ENCODE measurements at regions not wholly inside any gene's neighbourhood (a gene's known extent, or its start where the extent isn't known, plus 50 kb on each side); places are given as distances from the start of the nearest gene placed in this dataset.

DNA sequence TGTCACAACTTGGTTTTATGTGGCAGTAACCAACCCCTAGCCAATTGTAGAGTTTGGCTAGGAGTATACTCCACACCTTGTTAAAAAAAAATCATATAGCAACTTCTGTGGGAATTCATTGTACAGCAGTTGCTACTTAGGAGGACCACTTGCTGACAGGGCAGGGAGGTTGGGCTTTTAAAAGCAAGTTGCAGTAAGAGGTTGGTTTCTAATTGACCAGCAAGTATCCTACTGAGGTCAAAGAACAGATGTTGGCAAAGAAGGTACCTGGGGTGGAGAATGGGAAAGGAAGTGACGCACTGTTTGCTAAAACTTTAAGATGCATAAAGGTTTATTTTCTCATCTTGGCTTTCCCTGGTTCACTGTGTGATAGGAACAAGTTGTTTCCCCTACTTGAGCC, 104.6 kb downstream of the TBX3 start:
- no peaks in the 10 kb centered on the region for H3K36me3 ChIP-seq (ENCODE audit: control insufficient read depth, insufficient read depth, low read length)
- TF ChIP-seq, protein P1, sequence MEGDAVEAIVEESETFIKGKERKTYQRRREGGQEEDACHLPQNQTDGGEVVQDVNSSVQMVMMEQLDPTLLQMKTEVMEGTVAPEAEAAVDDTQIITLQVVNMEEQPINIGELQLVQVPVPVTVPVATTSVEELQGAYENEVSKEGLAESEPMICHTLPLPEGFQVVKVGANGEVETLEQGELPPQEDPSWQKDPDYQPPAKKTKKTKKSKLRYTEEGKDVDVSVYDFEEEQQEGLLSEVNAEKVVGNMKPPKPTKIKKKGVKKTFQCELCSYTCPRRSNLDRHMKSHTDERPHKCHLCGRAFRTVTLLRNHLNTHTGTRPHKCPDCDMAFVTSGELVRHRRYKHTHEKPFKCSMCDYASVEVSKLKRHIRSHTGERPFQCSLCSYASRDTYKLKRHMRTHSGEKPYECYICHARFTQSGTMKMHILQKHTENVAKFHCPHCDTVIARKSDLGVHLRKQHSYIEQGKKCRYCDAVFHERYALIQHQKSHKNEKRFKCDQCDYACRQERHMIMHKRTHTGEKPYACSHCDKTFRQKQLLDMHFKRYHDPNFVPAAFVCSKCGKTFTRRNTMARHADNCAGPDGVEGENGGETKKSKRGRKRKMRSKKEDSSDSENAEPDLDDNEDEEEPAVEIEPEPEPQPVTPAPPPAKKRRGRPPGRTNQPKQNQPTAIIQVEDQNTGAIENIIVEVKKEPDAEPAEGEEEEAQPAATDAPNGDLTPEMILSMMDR (IDR thresholded peaks at IDR 0.05), result no peak
- H3K4me3 Mint-ChIP-seq, result no peak overlapping the region
- H3K9me3 ChIP-seq (ENCODE audit: control insufficient read depth, insufficient read depth, low read length), result no peaks in the 10 kb centered on the region
- 100% methylated on average over 1 of the region's 1 CpG for WGBS (ENCODE audit: insufficient coverage)
- H3K4me3 ChIP-seq (ENCODE audit: low read length), result no peak overlapping the region
- no peak overlapping the region for H3K27ac ChIP-seq (ENCODE audit: low read length)
- no peaks in the 10 kb centered on the region for H3K9me3 Mint-ChIP-seq
- intact Hi-C loops (cut with micrococcal nuclease), result no loop called here
- DNase-seq (no peak), ATAC-seq (no peak)
- no peaks in the 10 kb centered on the region for H3K4me1 Mint-ChIP-seq
- H3K27me3 Mint-ChIP-seq (ENCODE audit: low read depth in 2 of 2), result no peaks in the 10 kb centered on the region
- no peaks in the 10 kb centered on the region for H3K36me3 Mint-ChIP-seq
- no peaks in the 10 kb centered on the region for H3K27me3 ChIP-seq (ENCODE audit: control insufficient read depth, insufficient read depth, low read length)
- H3K27ac Mint-ChIP-seq, result no peak overlapping the region
- H3K4me1 ChIP-seq (ENCODE audit: control insufficient read depth, insufficient read depth, low read length), result no peaks in the 10 kb centered on the region

- Mint-ChIP-seq H3K36me3 (no peaks in the 10 kb centered on the region), H3K4me1 (no peaks in the 10 kb centered on the region), H3K9me3 (no peaks in the 10 kb centered on the region), H3K27ac (no peak overlapping the region), H3K27me3 (ENCODE audit: low read depth in 2 of 2) (no peaks in the 10 kb centered on the region), H3K4me3 (no peak overlapping the region)
- no peak for ATAC-seq
- WGBS (ENCODE audit: insufficient coverage), result 70% methylated on average over 2 of the region's 2 CpGs
- H3K9me3 ChIP-seq (ENCODE audit: control insufficient read depth, insufficient read depth, low read length), result no peaks in the 10 kb centered on the region
- H3K4me1 ChIP-seq (ENCODE audit: control insufficient read depth, insufficient read depth, low read length), result no peaks in the 10 kb centered on the region
- DNase-seq, result no peak
- TF ChIP-seq, protein P1 (IDR thresholded peaks at IDR 0.05), result no peak
- no peak overlapping the region for H3K4me3 ChIP-seq (ENCODE audit: low read length)
- no peak overlapping the region for H3K27ac ChIP-seq (ENCODE audit: low read length)
- no peaks in the 10 kb centered on the region for H3K27me3 ChIP-seq (ENCODE audit: control insufficient read depth, insufficient read depth, low read length)
- H3K36me3 ChIP-seq (ENCODE audit: control insufficient read depth, insufficient read depth, low read length), result no peaks in the 10 kb centered on the region
- intact Hi-C loops (cut with micrococcal nuclease), result no loop called here
Measured at GRCh38 chr12:114562654-114563053, 121.3 kb downstream of the TBX3 start.

DNA sequence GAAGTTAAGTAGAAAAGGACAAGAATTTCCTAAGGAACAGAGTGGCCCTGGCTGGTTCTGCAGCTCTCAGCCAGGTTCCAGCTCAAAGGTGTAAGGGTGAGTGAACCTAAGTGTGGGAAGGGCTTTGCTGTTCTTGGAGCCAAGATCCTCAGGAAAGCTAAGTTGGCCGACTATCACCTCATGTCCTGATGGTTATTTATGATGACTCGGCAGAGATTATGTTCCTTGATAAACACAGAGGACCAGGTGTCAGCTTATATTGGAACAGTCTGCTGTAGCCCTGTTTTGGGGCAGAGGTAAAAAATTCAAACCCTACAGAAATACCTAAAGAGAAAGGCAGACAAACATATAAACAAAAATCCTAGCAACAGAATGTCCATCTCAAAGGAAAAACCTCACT, 128.5 kb downstream of the TBX3 start:
- no peaks in the 10 kb centered on the region for H3K36me3 Mint-ChIP-seq
- intact Hi-C loops (cut with micrococcal nuclease), result no loop called here
- no peaks in the 10 kb centered on the region for H3K36me3 ChIP-seq (ENCODE audit: control insufficient read depth, insufficient read depth, low read length)
- no peak overlapping the region for H3K4me3 ChIP-seq (ENCODE audit: low read length)
- no peak overlapping the region for H3K27ac Mint-ChIP-seq
- H3K27ac ChIP-seq (ENCODE audit: low read length), result no peak overlapping the region
- H3K9me3 ChIP-seq (ENCODE audit: control insufficient read depth, insufficient read depth, low read length), result no peaks in the 10 kb centered on the region
- WGBS (ENCODE audit: insufficient coverage), result 61% methylated on average over 2 of the region's 2 CpGs
- TF ChIP-seq, protein P1 (IDR thresholded peaks at IDR 0.05), result no peak
- DNase-seq (no peak), ATAC-seq (no peak)
- no peaks in the 10 kb centered on the region for H3K4me1 ChIP-seq (ENCODE audit: control insufficient read depth, insufficient read depth, low read length)
- no peaks in the 10 kb centered on the region for H3K9me3 Mint-ChIP-seq
- no peaks in the 10 kb centered on the region for H3K27me3 ChIP-seq (ENCODE audit: control insufficient read depth, insufficient read depth, low read length)
- no peaks in the 10 kb centered on the region for H3K27me3 Mint-ChIP-seq (ENCODE audit: low read depth in 2 of 2)
- no peaks in the 10 kb centered on the region for H3K4me1 Mint-ChIP-seq
- no peak overlapping the region for H3K4me3 Mint-ChIP-seq

GRCh38 chr12:114547636-114548035, 136.3 kb downstream of the TBX3 start:
- Mint-ChIP-seq H3K36me3 (no peaks in the 10 kb centered on the region), H3K27ac (no peak overlapping the region), H3K9me3 (no peaks in the 10 kb centered on the region), H3K27me3 (ENCODE audit: low read depth in 2 of 2) (no peaks in the 10 kb centered on the region), H3K4me3 (no peak overlapping the region), H3K4me1 (no peaks in the 10 kb centered on the region)
- ATAC-seq, result no peak
- intact Hi-C loops (cut with micrococcal nuclease), result no loop called here
- TF ChIP-seq, protein P1 (IDR thresholded peaks at IDR 0.05), result no peak
- no peaks in the 10 kb centered on the region for H3K36me3 ChIP-seq (ENCODE audit: control insufficient read depth, insufficient read depth, low read length)
- WGBS (ENCODE audit: insufficient coverage), result 85% methylated on average over 1 of the region's 1 CpG
- H3K4me1 ChIP-seq (ENCODE audit: control insufficient read depth, insufficient read depth, low read length), result no peaks in the 10 kb centered on the region
- no peak overlapping the region for H3K4me3 ChIP-seq (ENCODE audit: low read length)
- no peak for DNase-seq
- no peaks in the 10 kb centered on the region for H3K9me3 ChIP-seq (ENCODE audit: control insufficient read depth, insufficient read depth, low read length)
- H3K27ac ChIP-seq (ENCODE audit: low read length), result no peak overlapping the region
- no peaks in the 10 kb centered on the region for H3K27me3 ChIP-seq (ENCODE audit: control insufficient read depth, insufficient read depth, low read length)
